GM18870 (cell line): ENCODE measurements at regions not wholly inside any gene's neighbourhood (a gene's known extent, or its start where the extent isn't known, plus 50 kb on each side); places are given as distances from the start of the nearest gene placed in this dataset.

ENCODE experiments used
- ATAC-seq: cut with Tn5 transposase; IDR thresholded peaks from one replicate; pipeline ENCODE4 v1.9.1; 2021; ENCODE audit warnings: moderate library complexity; ENCODE audit not compliant: unreplicated experiment

- ATAC-seq = no peak
Measured at GRCh38 chr17:77867976-77868713, 90.4 kb upstream of the TNRC6C start.

GRCh38 chr17:77869041-77869599, 89.4 kb upstream of the TNRC6C start:
- no peak for ATAC-seq

DNA sequence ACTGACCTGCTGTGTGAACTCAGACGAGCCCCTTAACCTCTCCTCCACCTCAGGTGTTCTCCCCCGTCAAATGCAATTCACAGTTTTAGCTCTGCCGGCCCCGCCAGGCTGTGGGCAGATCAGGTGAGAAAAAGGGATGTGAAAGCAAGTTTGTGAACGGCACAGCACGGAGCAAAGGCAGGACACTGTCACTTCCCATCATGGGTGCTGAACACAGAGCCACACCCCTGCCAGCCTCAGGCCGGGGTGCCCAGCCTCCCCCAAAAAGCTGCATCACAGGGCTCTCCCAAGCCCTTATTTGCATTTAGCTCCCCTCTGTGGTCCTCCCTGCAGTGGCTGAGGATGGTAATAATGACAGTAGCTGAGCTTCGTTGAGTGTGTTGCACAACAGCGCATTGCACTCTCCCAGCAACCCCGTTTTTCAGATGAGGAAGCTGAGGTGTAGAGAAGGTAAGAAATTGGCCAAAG, 88.8 kb upstream of the TNRC6C start:
- ATAC-seq = peak; percentile 81

DNA sequence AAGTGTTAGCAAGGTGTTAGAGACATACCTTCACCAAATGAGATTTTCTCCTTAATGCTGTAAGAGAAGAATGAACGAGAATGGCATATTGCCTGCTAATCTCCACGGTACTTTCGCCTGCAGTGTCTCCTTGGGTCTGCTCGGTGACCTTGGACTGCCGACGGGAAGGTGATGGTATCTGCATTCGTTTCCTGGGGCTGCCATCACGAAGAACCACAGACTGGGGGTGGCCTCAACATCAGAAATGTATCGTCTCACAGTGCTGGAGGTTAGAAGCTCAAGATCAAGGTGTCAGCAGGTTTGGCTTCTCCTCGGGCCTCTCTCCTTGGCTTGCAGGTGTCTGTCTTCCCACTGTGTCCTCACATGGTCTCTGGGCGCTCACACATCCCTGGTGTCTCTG, 86.3 kb upstream of the TNRC6C start:
- ATAC-seq = no peak

DNA sequence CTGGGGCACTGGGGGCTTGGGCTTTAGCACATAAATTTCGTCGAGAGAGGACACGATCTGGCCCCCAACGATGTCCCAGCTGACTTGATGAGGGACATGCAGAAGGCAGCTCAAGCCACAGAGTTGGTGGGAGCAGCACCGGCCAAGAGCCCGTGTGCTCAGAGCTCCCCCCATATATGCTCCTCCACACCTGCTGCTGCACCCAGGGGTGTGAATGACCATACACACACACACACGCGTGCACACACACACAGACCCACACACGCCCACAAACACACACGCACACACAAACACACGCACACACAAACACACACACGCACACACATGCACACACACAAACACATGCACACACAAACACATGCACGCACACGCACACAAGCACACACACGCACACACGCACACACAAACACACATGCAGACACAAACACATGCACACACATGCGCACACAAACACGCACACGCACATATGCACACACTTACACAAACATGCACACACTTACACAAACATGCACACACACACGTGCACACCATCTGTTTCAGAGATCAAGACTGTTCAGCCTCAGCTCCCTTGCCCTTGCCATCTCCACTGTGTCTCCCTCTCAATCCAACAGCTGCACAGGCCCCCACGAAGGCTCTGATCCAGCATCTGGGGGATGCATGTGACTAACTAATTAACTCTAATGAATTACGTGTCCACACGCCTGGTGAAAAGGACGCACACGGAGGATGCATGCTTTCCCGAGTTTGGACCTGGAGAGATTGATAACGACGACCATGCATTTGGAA, 85.6 kb upstream of the TNRC6C start:
- ATAC-seq = no peak

- ATAC-seq = no peak
Measured at GRCh38 chr17:77873500-77874302, 84.8 kb upstream of the TNRC6C start.

- no peak for ATAC-seq
Measured at GRCh38 chr17:77874303-77875050, 84.0 kb upstream of the TNRC6C start.

DNA sequence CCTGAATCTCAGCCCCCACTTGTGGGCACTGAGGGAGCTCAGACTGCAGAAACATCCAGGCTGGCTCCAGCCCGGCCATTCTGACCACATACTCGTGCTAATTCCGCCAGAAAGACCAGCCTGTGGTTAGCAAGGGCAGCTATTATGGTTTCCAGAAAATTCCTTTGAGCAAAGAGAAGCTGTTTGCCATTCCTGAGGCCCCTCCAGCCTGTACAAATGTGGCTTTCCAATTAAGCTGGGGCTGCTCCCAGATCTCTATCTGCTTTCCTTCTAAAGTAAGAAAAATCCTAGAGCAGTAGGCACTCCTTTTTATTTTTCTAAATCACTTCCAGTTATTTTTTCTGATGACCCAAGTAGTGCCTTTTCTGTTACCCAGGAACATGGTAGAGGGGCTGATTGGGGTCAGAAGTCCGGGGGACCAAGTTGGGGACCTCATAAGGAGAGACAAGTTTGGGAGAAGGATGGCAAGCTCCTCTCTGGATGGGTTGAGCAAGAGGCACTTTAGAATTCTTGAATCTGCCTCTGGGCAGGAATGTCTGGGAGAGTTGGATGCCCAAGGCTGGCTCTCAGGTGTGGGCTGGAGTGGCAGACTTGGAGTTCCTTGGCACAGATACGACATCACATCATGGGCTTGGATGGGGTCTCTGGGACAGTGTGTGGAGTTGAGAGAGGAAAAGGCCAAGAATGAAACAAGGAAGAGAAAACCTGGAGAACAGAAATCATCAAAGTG, 83.3 kb upstream of the TNRC6C start:
- no peak for ATAC-seq

GRCh38 chr17:77875881-77876509, 82.5 kb upstream of the TNRC6C start:
- no peak for ATAC-seq

DNA sequence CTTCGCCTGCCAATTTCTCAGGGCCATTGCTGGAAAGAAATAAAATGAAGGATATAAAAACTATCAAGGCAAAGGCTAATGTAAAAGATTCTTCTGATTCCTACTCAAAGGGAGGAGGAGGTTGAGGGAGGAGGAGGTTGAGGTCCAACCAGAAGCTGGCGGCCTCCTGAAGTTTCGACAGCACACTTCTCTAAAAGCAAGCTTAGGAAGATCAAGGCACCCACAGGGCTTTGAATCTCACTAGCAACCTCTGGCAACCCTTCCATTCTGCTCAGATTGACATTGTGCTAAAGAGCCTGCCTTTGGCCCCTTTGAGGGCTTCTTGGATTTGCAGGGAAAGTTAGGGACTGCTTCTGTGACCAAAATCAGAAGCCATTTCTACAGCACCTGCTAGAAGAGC, 81.5 kb upstream of the TNRC6C start:
- no peak for ATAC-seq

DNA sequence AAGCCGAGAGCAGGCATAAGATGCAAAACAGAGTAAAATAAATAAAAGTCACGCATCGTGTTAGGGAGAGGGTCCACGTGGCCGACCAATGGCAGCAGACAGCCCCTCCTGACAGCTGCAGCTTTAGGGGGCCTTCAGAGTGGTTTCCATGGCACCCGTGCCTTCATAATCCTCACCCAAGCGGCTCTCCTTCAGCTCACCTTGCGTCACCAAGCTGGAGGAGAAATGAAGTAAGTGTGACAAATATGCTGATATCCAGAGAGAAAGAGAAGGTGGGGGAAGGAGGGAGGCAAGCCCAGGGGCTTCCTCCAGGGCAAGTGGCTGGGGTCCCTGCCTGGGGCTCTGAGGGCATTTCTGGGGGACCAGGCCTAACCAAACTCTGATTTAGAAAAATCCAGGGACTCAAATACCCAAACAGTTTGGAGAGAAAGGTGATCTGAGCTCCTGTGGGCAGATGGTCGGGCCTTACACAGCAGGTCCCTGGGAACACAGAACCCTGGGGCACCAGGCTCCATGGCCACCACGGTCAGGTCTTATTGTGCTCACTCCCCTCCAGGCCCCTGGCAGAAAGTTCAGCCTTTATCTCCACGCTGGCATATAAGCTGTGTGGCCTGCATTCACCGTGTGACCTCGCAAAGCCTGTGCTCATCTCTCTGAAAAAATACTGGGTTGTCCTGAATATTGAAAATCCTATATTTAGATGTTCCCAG, 80.7 kb upstream of the TNRC6C start:
- no peak for ATAC-seq

- no peak for ATAC-seq
Measured at GRCh38 chr17:77879226-77879895, 79.1 kb upstream of the TNRC6C start.

- no peak for ATAC-seq
Measured at GRCh38 chr17:77879896-77880280, 78.6 kb upstream of the TNRC6C start.

DNA sequence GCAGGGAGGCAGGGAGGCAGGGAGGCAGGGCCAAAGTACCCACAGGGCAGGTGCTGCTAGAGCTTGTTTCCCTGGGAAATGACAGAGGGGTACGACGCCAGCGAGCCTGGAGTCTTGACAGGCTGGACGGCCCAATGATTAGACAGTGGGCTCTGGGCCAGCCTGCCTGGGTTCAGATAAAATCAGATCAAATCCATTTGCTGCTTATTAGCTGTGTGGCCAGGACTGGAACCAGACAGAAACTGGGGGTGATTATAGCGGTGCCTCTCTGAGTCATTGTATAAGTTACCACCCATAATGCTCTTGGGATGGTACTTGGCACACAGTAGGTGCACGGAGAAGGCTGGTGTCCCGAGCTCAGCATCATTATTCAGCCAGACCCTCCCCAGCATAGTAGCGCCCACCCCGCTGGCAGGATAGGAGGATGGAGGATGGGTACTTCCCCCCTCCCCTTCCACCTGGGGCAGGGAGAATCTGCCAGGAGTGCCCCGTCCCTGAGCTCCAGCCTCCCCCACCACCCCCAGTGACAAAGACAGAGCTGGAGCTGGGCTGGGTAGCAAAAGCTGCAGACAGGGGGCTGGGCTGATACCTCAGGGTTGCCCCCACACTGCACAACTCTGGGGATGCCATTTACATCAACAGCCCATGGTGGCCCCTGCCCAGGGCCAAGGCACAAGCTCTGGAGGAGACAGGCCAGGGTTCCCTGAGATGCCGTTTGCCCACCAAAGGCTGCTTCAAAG, 77.6 kb upstream of the TNRC6C start:
- no peak for ATAC-seq

- ATAC-seq = peak; percentile 65
Measured at GRCh38 chr17:77881545-77881944, 77.0 kb upstream of the TNRC6C start.

- no peak for ATAC-seq
Measured at GRCh38 chr17:77882040-77882439, 76.5 kb upstream of the TNRC6C start.

DNA sequence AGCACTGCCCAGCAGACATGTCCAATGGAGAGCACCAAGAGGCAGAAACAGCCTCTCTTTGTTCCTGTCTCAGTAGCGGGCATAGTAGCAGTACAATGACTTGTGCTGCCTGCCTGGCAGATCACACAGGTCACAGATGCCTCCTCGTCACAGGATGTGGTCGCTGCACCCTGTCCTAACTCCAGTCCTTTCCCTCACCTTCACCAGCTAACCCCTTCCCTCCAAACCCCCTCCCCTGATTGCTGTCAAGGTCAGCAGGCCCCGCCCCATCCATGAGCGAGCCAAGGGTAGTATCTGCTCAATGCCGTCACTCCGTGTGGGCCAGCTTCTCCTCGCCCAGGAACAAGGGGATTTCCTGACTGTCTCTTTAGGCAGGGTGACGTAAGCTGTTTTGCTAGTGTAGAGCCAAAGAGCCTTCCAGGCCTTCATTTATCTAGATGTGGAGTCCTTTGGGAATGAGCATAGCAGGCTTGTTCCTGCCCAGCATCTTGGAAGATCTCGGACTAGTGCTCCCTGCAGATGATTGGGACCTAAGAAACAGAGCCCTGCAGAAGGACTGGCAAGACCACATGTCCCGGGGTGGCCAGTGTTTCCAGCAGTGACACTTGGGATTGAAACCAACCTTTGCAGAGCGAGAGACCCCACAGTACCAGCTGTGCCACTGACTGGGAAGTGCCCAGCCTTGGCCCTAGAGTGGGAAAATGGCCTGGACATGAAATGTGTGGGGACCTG, 75.9 kb upstream of the TNRC6C start:
- peak; percentile 42 for ATAC-seq
